ENCODE measurements at regions not wholly inside any gene's neighbourhood (a gene's known extent, or its start where the extent isn't known, plus 50 kb on each side); places are given as distances from the start of the nearest gene placed in this dataset.

- no peak for FAIRE-seq
- DNase-seq (ENCODE audit: insufficient read length, low spot score), result peak; percentile 1
Observed at GRCh38 chr4:100742045-100742444, 224.2 kb upstream of the EMCN start.

- no peak for DNase-seq (ENCODE audit: insufficient read length, low spot score)
- no peak for FAIRE-seq
Observed at GRCh38 chr4:100739426-100739825, 221.6 kb upstream of the EMCN start.

GRCh38 chr4:100738196-100739165 lies 220.7 kb upstream of the EMCN start:
- no peak for FAIRE-seq
- no peak for DNase-seq (ENCODE audit: insufficient read length, low spot score)

GRCh38 chr4:100736641-100737451 lies 219.0 kb upstream of the EMCN start:
- DNase-seq (ENCODE audit: insufficient read length, low spot score) (no peak), FAIRE-seq (no peak)

GRCh38 chr4:100728861-100729260 lies 211.0 kb upstream of the EMCN start:
- no peak for DNase-seq (ENCODE audit: insufficient read length, low spot score)
- FAIRE-seq, result no peak

- DNase-seq (ENCODE audit: insufficient read length, low spot score) (no peak), FAIRE-seq (no peak)
Observed at GRCh38 chr4:100722866-100723459, 205.1 kb upstream of the EMCN start.

- DNase-seq (ENCODE audit: insufficient read length, low spot score) (no peak), FAIRE-seq (no peak)
Observed at GRCh38 chr4:100722133-100722532, 204.3 kb upstream of the EMCN start.

GRCh38 chr4:100721490-100721889 lies 203.7 kb upstream of the EMCN start:
- DNase-seq (ENCODE audit: insufficient read length, low spot score) (no peak), FAIRE-seq (no peak)

- DNase-seq (ENCODE audit: insufficient read length, low spot score) (no peak), FAIRE-seq (no peak)
Observed at GRCh38 chr4:100721077-100721476, 203.3 kb upstream of the EMCN start.

GRCh38 chr4:100716416-100716815 lies 198.6 kb upstream of the EMCN start:
- no peak for FAIRE-seq

GRCh38 chr4:100708776-100709175 lies 191.0 kb upstream of the EMCN start:
- no peak for FAIRE-seq
- no peak for DNase-seq (ENCODE audit: insufficient read length, low spot score)

More at GRCh38 chr4:100716416-100716815, 198.6 kb upstream of the EMCN start:
- no peak for DNase-seq (ENCODE audit: insufficient read length, low spot score)

GRCh38 chr4:100707786-100708185 lies 190.0 kb upstream of the EMCN start:
- no peak for FAIRE-seq
- DNase-seq (ENCODE audit: insufficient read length, low spot score), result no peak

- no peak for DNase-seq (ENCODE audit: insufficient read length, low spot score)
- no peak for FAIRE-seq
Observed at GRCh38 chr4:100696531-100696930, 178.7 kb upstream of the EMCN start.

- FAIRE-seq (no peak), DNase-seq (ENCODE audit: insufficient read length, low spot score) (no peak)
Observed at GRCh38 chr4:100695871-100696270, 178.0 kb upstream of the EMCN start.

GRCh38 chr4:100695039-100695654 lies 177.3 kb upstream of the EMCN start:
- no peak for DNase-seq (ENCODE audit: insufficient read length, low spot score)
- no peak for FAIRE-seq

- DNase-seq (ENCODE audit: insufficient read length, low spot score) (no peak), FAIRE-seq (no peak)
Observed at GRCh38 chr4:100694467-100694866, 176.6 kb upstream of the EMCN start.

- DNase-seq (ENCODE audit: insufficient read length, low spot score) (no peak), FAIRE-seq (no peak)
Observed at GRCh38 chr4:100690812-100691211, 173.0 kb upstream of the EMCN start.

- no peak for DNase-seq (ENCODE audit: insufficient read length, low spot score)
- FAIRE-seq, result no peak
Observed at GRCh38 chr4:100688368-100688767, 170.5 kb upstream of the EMCN start.

GRCh38 chr4:100682477-100683218 lies 164.8 kb upstream of the EMCN start:
- no peak for FAIRE-seq
- DNase-seq (ENCODE audit: insufficient read length, low spot score), result no peak

GRCh38 chr4:100681289-100681688 lies 163.5 kb upstream of the EMCN start:
- DNase-seq (ENCODE audit: insufficient read length, low spot score), result no peak
- no peak for FAIRE-seq

Measured in HTR-8/SVneo (cell line).